Tibial artery (tissue), 4 donors: ENCODE measurements at regions not wholly inside any gene's neighbourhood (a gene's known extent, or its start where the extent isn't known, plus 50 kb on each side); places are given as distances from the start of the nearest gene placed in this dataset.

Experiments used
- DNase-seq, 2 donors: peaks; one replicate each; pipeline ENCODE4 v3.0.0-alpha.2; 2019
- H3K27ac ChIP-seq, 2 donors: fragments of 200-600 bp; sonication (generic) in 1 of 2; 1 replicate in 1 of 2; 2 replicates in 1 of 2; pipeline ENCODE4 v1.5.1; 2018 to 2019; ENCODE audit warnings: mild to moderate bottlenecking in 1 of 2
- H3K27me3 ChIP-seq, 2 donors: fragments of 200-600 bp; sonication (generic) in 1 of 2; one replicate each; pipeline versions ENCODE4 v1.5.1 to v1.6.0; 2016 to 2019
- H3K36me3 ChIP-seq, 3 donors: fragments of 200-600 bp; sonication (generic) in 2 of 3; one replicate each; pipeline ENCODE4 v1.5.1; 2016 to 2019; ENCODE audit warnings: mild to moderate bottlenecking in 2 of 3
- H3K4me1 ChIP-seq, 4 donors: fragments of 200-600 bp; sonication (generic) in 2 of 4; 1 replicate in 3 of 4; 2 replicates in 1 of 4; pipeline ENCODE4 v1.5.1; 2016 to 2019
- H3K4me3 ChIP-seq, 2 donors: fragments of 200-600 bp; sonication (generic) in 1 of 2; 1 replicate in 1 of 2; 2 replicates in 1 of 2; pipeline ENCODE4 v1.5.1; 2018 to 2019; ENCODE audit warnings: mild to moderate bottlenecking in 2 of 2
- H3K9me3 ChIP-seq, 3 donors: fragments of 200-600 bp; sonication (generic) in 1 of 3; one replicate each; pipeline ENCODE4 v1.5.1; 2016 to 2019
- CTCF ChIP-seq, 2 experiments: fragments of 200-600 bp in 1 of 2; fragments of 450-650 bp in 1 of 2; IDR thresholded peaks; one replicate each; pipeline ENCODE4 v1.5.1; 2017 to 2019; ENCODE audit warnings: antibody characterized with exemption in 2 of 2, mild to moderate bottlenecking in 1 of 2, moderate library complexity in 1 of 2
- intact Hi-C: fragments of 100-400 bp; cut with DNase I; formaldehyde crosslinking; loops from one replicate; pipeline ENCODE4 v1.15.0; 2023; ENCODE audit warnings: low total_unique reads

DNA sequence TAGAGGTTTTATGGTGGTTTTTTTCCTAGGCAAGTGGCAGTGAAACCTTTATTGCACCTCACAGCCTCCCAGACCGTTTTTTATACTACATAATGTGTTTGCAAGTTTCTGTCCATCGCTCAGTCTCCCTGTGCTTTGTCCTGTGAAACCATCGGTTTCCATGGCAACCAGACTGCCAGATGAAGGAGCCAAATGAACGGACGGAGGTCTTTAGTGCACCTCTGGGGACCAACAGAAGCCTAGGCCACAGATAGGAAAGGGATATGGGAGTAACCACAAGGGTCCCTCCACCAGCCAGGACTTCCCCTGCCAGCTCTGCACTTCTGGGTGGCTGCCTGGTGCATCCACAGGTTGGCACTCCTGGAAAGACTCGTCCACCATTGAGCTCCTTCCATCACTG is 165.0 kb downstream of the CHST1 start:
- Histone ChIP-seq H3K4me1 (no peaks in the 10 kb centered on the region), H3K36me3 (no peaks in the 10 kb centered on the region), H3K9me3 (no peaks in the 10 kb centered on the region), H3K27ac (no peak overlapping the region), H3K27me3 (no peaks in the 10 kb centered on the region), H3K4me3 (no peak overlapping the region)
- DNase-seq, result no peak
- TF ChIP-seq CTCF (IDR thresholded peaks at IDR 0.05), result no peak
- intact Hi-C loops, result no loop called here

DNA sequence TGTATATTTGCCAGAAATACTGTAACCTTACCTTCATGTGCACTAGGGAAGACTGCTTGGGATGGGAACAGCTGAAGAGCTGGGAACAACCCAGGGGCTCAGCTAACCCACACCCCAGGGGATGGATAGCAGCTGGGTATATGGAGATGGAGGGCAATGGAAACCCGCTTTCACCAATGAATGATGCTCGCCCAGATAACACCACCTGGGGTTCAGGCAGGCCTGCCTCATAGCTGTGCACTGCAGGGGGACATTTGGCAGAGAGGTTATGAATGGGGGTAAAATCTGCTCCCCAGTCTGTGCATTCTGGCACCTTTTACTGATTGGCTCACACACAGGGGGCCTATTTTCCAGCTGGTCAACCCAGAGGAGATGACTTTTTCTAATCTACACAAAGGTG is 170.7 kb downstream of the CHST1 start:
- no peak for TF ChIP-seq CTCF (IDR thresholded peaks at IDR 0.05)
- Histone ChIP-seq H3K27me3 (peaks cover 0 to 9% of the 10 kb centered on the region in 2 donors), H3K9me3 (no peaks in the 10 kb centered on the region), H3K36me3 (no peaks in the 10 kb centered on the region), H3K4me3 (no peak overlapping the region), H3K4me1 (no peaks in the 10 kb centered on the region), H3K27ac (no peak overlapping the region)
- intact Hi-C loops, result no loop called here
- DNase-seq, result no peak

- H3K4me1 ChIP-seq, result no peaks in the 10 kb centered on the region
These were observed 176.0 kb downstream of the CHST1 start for GRCh38 chr11:45489281-45489905.

DNA sequence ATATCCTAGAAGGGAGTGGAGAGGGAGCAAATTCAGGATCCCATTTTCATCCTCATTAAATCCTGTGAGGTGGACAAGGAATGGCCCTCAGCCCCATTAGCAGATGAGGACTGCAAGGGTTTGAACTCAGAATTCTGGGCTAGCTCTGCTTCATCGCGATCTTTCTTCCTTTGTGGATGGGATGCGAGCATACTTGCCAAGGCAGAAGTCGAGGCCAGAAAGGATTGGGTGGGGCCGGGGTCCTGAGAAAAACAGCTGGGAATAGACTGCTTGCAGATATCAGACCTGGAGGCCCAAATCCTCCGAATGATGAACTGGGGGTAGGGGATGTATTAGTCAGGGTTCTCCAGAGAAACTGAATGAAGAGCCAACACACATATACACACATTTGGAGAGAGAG is 179.0 kb downstream of the CHST1 start:
- DNase-seq, result no peak
- Histone ChIP-seq H3K36me3 (no peaks in the 10 kb centered on the region), H3K9me3 (no peaks in the 10 kb centered on the region), H3K4me1 (no peaks in the 10 kb centered on the region), H3K27ac (no peak overlapping the region), H3K4me3 (no peak overlapping the region), H3K27me3 (peaks cover 0 to 43% of the 10 kb centered on the region in 2 donors)
- intact Hi-C loops, result no loop called here
- TF ChIP-seq CTCF (IDR thresholded peaks at IDR 0.05), result no peak

More at GRCh38 chr11:45489281-45489905, 176.0 kb downstream of the CHST1 start:
- H3K4me3 ChIP-seq, result no peak overlapping the region
- no peaks in the 10 kb centered on the region for H3K36me3 ChIP-seq
- no peak for DNase-seq
- peaks cover 0 to 21% of the 10 kb centered on the region in 2 donors for H3K27me3 ChIP-seq
- H3K27ac ChIP-seq, result no peak overlapping the region
- no peak for TF ChIP-seq CTCF (IDR thresholded peaks at IDR 0.05)
- no peaks in the 10 kb centered on the region for H3K9me3 ChIP-seq
- intact Hi-C loops, result no loop called here

GRCh38 chr11:45485070-45485707 is 180.2 kb downstream of the CHST1 start:
- no peak for DNase-seq
- H3K36me3 ChIP-seq, result no peaks in the 10 kb centered on the region
- H3K4me3 ChIP-seq, result no peak overlapping the region
- H3K27ac ChIP-seq, result no peak overlapping the region
- peaks cover 0 to 56% of the 10 kb centered on the region in 2 donors for H3K27me3 ChIP-seq
- H3K4me1 ChIP-seq, result no peaks in the 10 kb centered on the region
- no peaks in the 10 kb centered on the region for H3K9me3 ChIP-seq
- intact Hi-C loops, result no loop called here
- no peak for TF ChIP-seq CTCF (IDR thresholded peaks at IDR 0.05)
